ENCODE measurements at regions not wholly inside any gene's neighbourhood (a gene's known extent, or its start where the extent isn't known, plus 50 kb on each side); places are given as distances from the start of the nearest gene placed in this dataset.

GRCh38 chr13:99118179-99118578 is 82.5 kb upstream of the UBAC2 start:
- Histone ChIP-seq H3K4me1 (ENCODE audit: control insufficient read depth in 2 of 2, insufficient read depth in 1 of 2, low read depth in 1 of 2, low read length in 2 of 2) (no peaks in the 10 kb centered on the region), H3K27me3 (ENCODE audit: control insufficient read depth in 3 of 3, insufficient read depth in 3 of 3, low read depth in 1 of 3, low read length in 3 of 3) (peaks cover 0 to 2% (median 0%) of the 10 kb centered on the region in 3 experiments), H3K9ac (ENCODE audit: low read depth, low read length, poor library complexity) (no peak overlapping the region), H2AK5ac (ENCODE audit: low read depth, low read length) (no peak overlapping the region), H3K23ac (ENCODE audit: low read depth, low read length, poor library complexity) (no peak overlapping the region), H3K36me3 (replicated peaks in 1 of 2; ENCODE audit: control insufficient read depth in 2 of 2, insufficient read depth in 2 of 2, low read length in 2 of 2) (no peaks in the 10 kb centered on the region), H2BK12ac (ENCODE audit: low read length) (no peak overlapping the region), H3K4ac (ENCODE audit: low read length) (no peak overlapping the region), H3K14ac (ENCODE audit: low read length) (no peak overlapping the region), H3K4me2 (ENCODE audit: insufficient read depth, low read length, poor library complexity, severe bottlenecking) (no peak overlapping the region), H3K79me1 (ENCODE audit: low read depth, low read length) (no peaks in the 10 kb centered on the region), H4K91ac (ENCODE audit: low read depth, low read length, poor library complexity) (no peak overlapping the region), H4K8ac (ENCODE audit: low read depth, low read length) (no peak overlapping the region), H3K27ac (replicated peaks; ENCODE audit: low read length) (no peak overlapping the region), H2BK5ac (ENCODE audit: low read length) (no peak overlapping the region), H2BK120ac (ENCODE audit: low read depth, low read length) (no peak overlapping the region), H2BK15ac (ENCODE audit: low read length) (no peak overlapping the region), H2AFZ (ENCODE audit: low read length) (no peak overlapping the region), H3K9me3 (replicated peaks in 1 of 2; ENCODE audit: control insufficient read depth in 2 of 2, insufficient read depth in 1 of 2, low read depth in 1 of 2, low read length in 2 of 2) (no peaks in the 10 kb centered on the region), H3K18ac (ENCODE audit: low read length) (no peak overlapping the region), H3K4me3 (ENCODE audit: low read length in 2 of 2) (no peak overlapping the region)
- WGBS, 2 donors (ENCODE audit: extremely low coverage in 2 of 2, insufficient read length in 2 of 2, insufficient replicate concordance in 1 of 2), result no CpG with 5 or more reads among the region's 8 CpGs
- no peak for DNase-seq (ENCODE audit: low spot score)

- Histone ChIP-seq H3K4me2 (ENCODE audit: insufficient read depth, low read length, poor library complexity, severe bottlenecking) (no peak overlapping the region), H4K8ac (ENCODE audit: low read depth, low read length) (no peak overlapping the region), H3K14ac (ENCODE audit: low read length) (no peak overlapping the region), H2BK120ac (ENCODE audit: low read depth, low read length) (no peak overlapping the region), H2AK5ac (ENCODE audit: low read depth, low read length) (no peak overlapping the region), H3K36me3 (replicated peaks in 1 of 2; ENCODE audit: control insufficient read depth in 2 of 2, insufficient read depth in 2 of 2, low read length in 2 of 2) (no peaks in the 10 kb centered on the region), H3K18ac (ENCODE audit: low read length) (no peak overlapping the region), H3K9ac (ENCODE audit: low read depth, low read length, poor library complexity) (no peak overlapping the region), H3K4me3 (ENCODE audit: low read length in 2 of 2) (no peak overlapping the region), H3K27me3 (ENCODE audit: control insufficient read depth in 3 of 3, insufficient read depth in 3 of 3, low read depth in 1 of 3, low read length in 3 of 3) (peaks cover 0 to 6% (median 0%) of the 10 kb centered on the region in 3 experiments), H2BK5ac (ENCODE audit: low read length) (no peak overlapping the region), H2BK12ac (ENCODE audit: low read length) (no peak overlapping the region), H2AFZ (ENCODE audit: low read length) (no peak overlapping the region), H3K79me1 (ENCODE audit: low read depth, low read length) (no peaks in the 10 kb centered on the region), H3K4me1 (ENCODE audit: control insufficient read depth in 2 of 2, insufficient read depth in 1 of 2, low read depth in 1 of 2, low read length in 2 of 2) (no peaks in the 10 kb centered on the region), H2BK15ac (ENCODE audit: low read length) (no peak overlapping the region), H3K23ac (ENCODE audit: low read depth, low read length, poor library complexity) (no peak overlapping the region), H4K91ac (ENCODE audit: low read depth, low read length, poor library complexity) (no peak overlapping the region), H3K9me3 (replicated peaks in 1 of 2; ENCODE audit: control insufficient read depth in 2 of 2, insufficient read depth in 1 of 2, low read depth in 1 of 2, low read length in 2 of 2) (no peaks in the 10 kb centered on the region), H3K4ac (ENCODE audit: low read length) (no peak overlapping the region), H3K27ac (replicated peaks; ENCODE audit: low read length) (no peak overlapping the region)
- no peak for DNase-seq (ENCODE audit: low spot score)
- no CpG with 5 or more reads among the region's 7 CpGs for WGBS, 2 donors (ENCODE audit: extremely low coverage in 2 of 2, insufficient read length in 2 of 2, insufficient replicate concordance in 1 of 2)
Observed at GRCh38 chr13:99119656-99120055, 81.0 kb upstream of the UBAC2 start.

- no CpG with 5 or more reads among the region's 1 CpG for WGBS, 2 donors (ENCODE audit: extremely low coverage in 2 of 2, insufficient read length in 2 of 2, insufficient replicate concordance in 1 of 2)
- Histone ChIP-seq H4K8ac (ENCODE audit: low read depth, low read length) (no peak overlapping the region), H2BK15ac (ENCODE audit: low read length) (no peak overlapping the region), H2BK5ac (ENCODE audit: low read length) (no peak overlapping the region), H3K79me1 (ENCODE audit: low read depth, low read length) (no peaks in the 10 kb centered on the region), H3K14ac (ENCODE audit: low read length) (no peak overlapping the region), H3K9me3 (replicated peaks in 1 of 2; ENCODE audit: control insufficient read depth in 2 of 2, insufficient read depth in 1 of 2, low read depth in 1 of 2, low read length in 2 of 2) (no peaks in the 10 kb centered on the region), H3K9ac (ENCODE audit: low read depth, low read length, poor library complexity) (no peak overlapping the region), H3K4me2 (ENCODE audit: insufficient read depth, low read length, poor library complexity, severe bottlenecking) (no peak overlapping the region), H3K4me1 (ENCODE audit: control insufficient read depth in 2 of 2, insufficient read depth in 1 of 2, low read depth in 1 of 2, low read length in 2 of 2) (no peaks in the 10 kb centered on the region), H4K91ac (ENCODE audit: low read depth, low read length, poor library complexity) (no peak overlapping the region), H2BK12ac (ENCODE audit: low read length) (no peak overlapping the region), H2AK5ac (ENCODE audit: low read depth, low read length) (no peak overlapping the region), H2AFZ (ENCODE audit: low read length) (no peak overlapping the region), H2BK120ac (ENCODE audit: low read depth, low read length) (no peak overlapping the region), H3K27ac (replicated peaks; ENCODE audit: low read length) (no peak overlapping the region), H3K18ac (ENCODE audit: low read length) (no peak overlapping the region), H3K27me3 (ENCODE audit: control insufficient read depth in 3 of 3, insufficient read depth in 3 of 3, low read depth in 1 of 3, low read length in 3 of 3) (peaks cover 0 to 7% (median 0%) of the 10 kb centered on the region in 3 experiments), H3K4ac (ENCODE audit: low read length) (no peak overlapping the region), H3K4me3 (ENCODE audit: low read length in 2 of 2) (no peak overlapping the region), H3K36me3 (replicated peaks in 1 of 2; ENCODE audit: control insufficient read depth in 2 of 2, insufficient read depth in 2 of 2, low read length in 2 of 2) (no peaks in the 10 kb centered on the region), H3K23ac (ENCODE audit: low read depth, low read length, poor library complexity) (no peak overlapping the region)
- no peak for DNase-seq (ENCODE audit: low spot score)
Observed at GRCh38 chr13:99120751-99121150, 79.9 kb upstream of the UBAC2 start.

GRCh38 chr13:99122171-99122570 is 78.5 kb upstream of the UBAC2 start:
- no peak overlapping the region for H3K4me2 ChIP-seq (ENCODE audit: insufficient read depth, low read length, poor library complexity, severe bottlenecking)
- H3K27me3 ChIP-seq (ENCODE audit: control insufficient read depth in 3 of 3, insufficient read depth in 3 of 3, low read depth in 1 of 3, low read length in 3 of 3), result peaks cover 0 to 7% (median 0%) of the 10 kb centered on the region in 3 experiments
- no peak overlapping the region for H3K23ac ChIP-seq (ENCODE audit: low read depth, low read length, poor library complexity)
- no peak overlapping the region for H2AFZ ChIP-seq (ENCODE audit: low read length)
- H3K36me3 ChIP-seq (replicated peaks in 1 of 2; ENCODE audit: control insufficient read depth in 2 of 2, insufficient read depth in 2 of 2, low read length in 2 of 2), result no peaks in the 10 kb centered on the region
- H3K4me1 ChIP-seq (ENCODE audit: control insufficient read depth in 2 of 2, insufficient read depth in 1 of 2, low read depth in 1 of 2, low read length in 2 of 2), result no peaks in the 10 kb centered on the region
- WGBS, 2 donors (ENCODE audit: extremely low coverage in 2 of 2, insufficient read length in 2 of 2, insufficient replicate concordance in 1 of 2), result no CpG with 5 or more reads among the region's 2 CpGs
- no peak overlapping the region for H3K4me3 ChIP-seq (ENCODE audit: low read length in 2 of 2)
- H2BK15ac ChIP-seq (ENCODE audit: low read length), result no peak overlapping the region
- H3K27ac ChIP-seq (replicated peaks; ENCODE audit: low read length), result no peak overlapping the region
- H3K9ac ChIP-seq (ENCODE audit: low read depth, low read length, poor library complexity), result no peak overlapping the region
- no peaks in the 10 kb centered on the region for H3K79me1 ChIP-seq (ENCODE audit: low read depth, low read length)
- no peak overlapping the region for H2BK12ac ChIP-seq (ENCODE audit: low read length)
- no peak overlapping the region for H3K4ac ChIP-seq (ENCODE audit: low read length)
- DNase-seq (ENCODE audit: low spot score), result no peak
- no peak overlapping the region for H3K18ac ChIP-seq (ENCODE audit: low read length)
- H2BK120ac ChIP-seq (ENCODE audit: low read depth, low read length), result no peak overlapping the region
- no peak overlapping the region for H2BK5ac ChIP-seq (ENCODE audit: low read length)
- no peak overlapping the region for H4K91ac ChIP-seq (ENCODE audit: low read depth, low read length, poor library complexity)
- no peak overlapping the region for H4K8ac ChIP-seq (ENCODE audit: low read depth, low read length)
- no peak overlapping the region for H2AK5ac ChIP-seq (ENCODE audit: low read depth, low read length)
- no peaks in the 10 kb centered on the region for H3K9me3 ChIP-seq (replicated peaks in 1 of 2; ENCODE audit: control insufficient read depth in 2 of 2, insufficient read depth in 1 of 2, low read depth in 1 of 2, low read length in 2 of 2)
- H3K14ac ChIP-seq (ENCODE audit: low read length), result no peak overlapping the region

Data from neuronal stem cell (in vitro differentiated cells).